ENCODE measurements at regions not wholly inside any gene's neighbourhood (a gene's known extent, or its start where the extent isn't known, plus 50 kb on each side); places are given as distances from the start of the nearest gene placed in this dataset.

GRCh38 chr9:7988644-7989280 is 189.2 kb upstream of the DMAC1 start:
- WGBS, 2 donors: 73 to 87% methylated on average over 1 of the region's 1 CpG
- no peaks in the 10 kb centered on the region for H3K9me3 ChIP-seq
- no peaks in the 10 kb centered on the region for H3K27me3 ChIP-seq
- no peaks in the 10 kb centered on the region for H3K4me1 ChIP-seq
- no peaks in the 10 kb centered on the region for H3K36me3 ChIP-seq (replicated peaks in 1 of 2; ENCODE audit: insufficient read depth in 1 of 2, low read depth in 2 of 2)
- no peak overlapping the region for H3K4me3 ChIP-seq
- intact Hi-C loops (cut with DNase I): no loop called here
- no peak for ATAC-seq
- TF ChIP-seq CTCF (IDR thresholded peaks at IDR 0.05): no peak
- TF ChIP-seq POLR2A (IDR thresholded peaks at IDR 0.05): no peak
- H3K27ac ChIP-seq: no peak overlapping the region
- no peak for DNase-seq

- ATAC-seq (no peak), DNase-seq (no peak)
- no peaks in the 10 kb centered on the region for H3K27me3 ChIP-seq
- no peak overlapping the region for H3K27ac ChIP-seq
- no peaks in the 10 kb centered on the region for H3K4me1 ChIP-seq
- 55 to 60% methylated on average over 5 of the region's 5 CpGs for WGBS, 2 donors
- TF ChIP-seq CTCF (IDR thresholded peaks at IDR 0.05): no peak
- no peak for TF ChIP-seq POLR2A (IDR thresholded peaks at IDR 0.05)
- no peak overlapping the region for H3K4me3 ChIP-seq
- no peaks in the 10 kb centered on the region for H3K36me3 ChIP-seq (replicated peaks in 1 of 2; ENCODE audit: insufficient read depth in 1 of 2, low read depth in 2 of 2)
- intact Hi-C loops (cut with DNase I): no loop called here
- no peaks in the 10 kb centered on the region for H3K9me3 ChIP-seq
These were observed 185.1 kb upstream of the DMAC1 start for GRCh38 chr9:7984692-7985091.

GRCh38 chr9:7984203-7984602 is 184.6 kb upstream of the DMAC1 start:
- H3K4me3 ChIP-seq: no peak overlapping the region
- TF ChIP-seq POLR2A (IDR thresholded peaks at IDR 0.05): no peak
- TF ChIP-seq CTCF (IDR thresholded peaks at IDR 0.05): no peak
- ATAC-seq (no peak), DNase-seq (no peak)
- 35 to 41% methylated on average over 2 of the region's 2 CpGs for WGBS, 2 donors
- no peaks in the 10 kb centered on the region for H3K36me3 ChIP-seq (replicated peaks in 1 of 2; ENCODE audit: insufficient read depth in 1 of 2, low read depth in 2 of 2)
- intact Hi-C loops (cut with DNase I): no loop called here
- no peaks in the 10 kb centered on the region for H3K27me3 ChIP-seq
- no peaks in the 10 kb centered on the region for H3K4me1 ChIP-seq
- H3K9me3 ChIP-seq: no peaks in the 10 kb centered on the region
- H3K27ac ChIP-seq: no peak overlapping the region

GRCh38 chr9:7983490-7983889 is 183.9 kb upstream of the DMAC1 start:
- Histone ChIP-seq H3K27me3 (no peaks in the 10 kb centered on the region), H3K9me3 (no peaks in the 10 kb centered on the region), H3K4me1 (no peaks in the 10 kb centered on the region), H3K27ac (no peak overlapping the region), H3K4me3 (no peak overlapping the region), H3K36me3 (replicated peaks in 1 of 2; ENCODE audit: insufficient read depth in 1 of 2, low read depth in 2 of 2) (no peaks in the 10 kb centered on the region)
- 12% methylated on average over 5 of the region's 5 CpGs for WGBS, 2 donors
- intact Hi-C loops (cut with DNase I): no loop called here
- no peak for TF ChIP-seq POLR2A (IDR thresholded peaks at IDR 0.05)
- TF ChIP-seq CTCF (IDR thresholded peaks at IDR 0.05): no peak
- ATAC-seq (no peak), DNase-seq (no peak)

GRCh38 chr9:7982907-7983306 is 183.3 kb upstream of the DMAC1 start:
- TF ChIP-seq CTCF (IDR thresholded peaks at IDR 0.05) (no peak), POLR2A (IDR thresholded peaks at IDR 0.05) (no peak)
- H3K27me3 ChIP-seq: no peaks in the 10 kb centered on the region
- H3K27ac ChIP-seq: no peak overlapping the region
- no peaks in the 10 kb centered on the region for H3K9me3 ChIP-seq
- intact Hi-C loops (cut with DNase I): no loop called here
- H3K4me1 ChIP-seq: no peaks in the 10 kb centered on the region
- H3K36me3 ChIP-seq (replicated peaks in 1 of 2; ENCODE audit: insufficient read depth in 1 of 2, low read depth in 2 of 2): no peaks in the 10 kb centered on the region
- DNase-seq (no peak), ATAC-seq (no peak)
- 60 to 79% methylated on average over 4 of the region's 4 CpGs for WGBS, 2 donors
- H3K4me3 ChIP-seq: no peak overlapping the region

All from body of pancreas (tissue), 4 donors.